GM23338 (cell line): ENCODE measurements at regions not wholly inside any gene's neighbourhood (a gene's known extent, or its start where the extent isn't known, plus 50 kb on each side); places are given as distances from the start of the nearest gene placed in this dataset.

ENCODE experiments used
- ATAC-seq: fragments of 200-7000 bp; cut with Tn5 transposase; 3 replicates; pipeline ENCODE4 v1.9.1; 2020
- DNase-seq: peaks from one replicate; pipeline ENCODE4 v3.0.0-alpha.2; 2015; ENCODE audit warnings: low spot score
- H2AFZ ChIP-seq: fragments of 200-600 bp; sonication (generic); 2 replicates; pipeline ENCODE4 v1.8.0; 2016; ENCODE audit warnings: antibody characterized with exemption, mild to moderate bottlenecking, moderate library complexity
- H3F3A ChIP-seq: fragments of 200-600 bp; sonication (generic); replicated peaks from 2 replicates; pipeline ENCODE4 v1.8.0; 2017; ENCODE audit warnings: antibody characterized with exemption, mixed run types, low read depth
- H3K27ac ChIP-seq: fragments of 200-600 bp; sonication (generic); 2 replicates; pipeline ENCODE4 v1.6.1; 2016; ENCODE audit warnings: low read depth
- H3K27me3 ChIP-seq: fragments of 200-600 bp; sonication (generic); 2 replicates; pipeline ENCODE4 v1.8.0; 2016; ENCODE audit warnings: mild to moderate bottlenecking, mixed run types, moderate library complexity; ENCODE audit not compliant: insufficient read depth
- H3K36me3 ChIP-seq: fragments of 200-600 bp; sonication (generic); 2 replicates; pipeline ENCODE4 v1.8.0; 2016; ENCODE audit warnings: mild to moderate bottlenecking; ENCODE audit not compliant: insufficient read depth
- H3K4me1 ChIP-seq: fragments of 200-600 bp; sonication (generic); 2 replicates; pipeline ENCODE4 v1.8.0; 2016; ENCODE audit warnings: mild to moderate bottlenecking, moderate library complexity; ENCODE audit not compliant: insufficient read depth
- H3K4me2 ChIP-seq: fragments of 200-600 bp; sonication (generic); 2 replicates; pipeline ENCODE4 v1.7.1; 2017; ENCODE audit warnings: mixed run types
- H3K4me3 ChIP-seq: fragments of 200-600 bp; sonication (generic); 2 replicates; pipeline ENCODE4 v1.6.1; 2016; ENCODE audit warnings: mixed run types
- H3K79me2 ChIP-seq: fragments of 200-600 bp; sonication (generic); replicated peaks from 2 replicates; pipeline ENCODE4 v1.8.0; 2017; ENCODE audit warnings: mild to moderate bottlenecking; ENCODE audit not compliant: insufficient read depth
- H3K9me2 ChIP-seq: fragments of 200-600 bp; sonication (generic); 2 replicates; pipeline ENCODE4 v1.8.0; 2017; ENCODE audit not compliant: insufficient read depth
- H4K20me1 ChIP-seq: fragments of 200-600 bp; sonication (generic); replicated peaks from 2 replicates; pipeline ENCODE4 v1.8.0; 2017; ENCODE audit warnings: mild to moderate bottlenecking; ENCODE audit not compliant: insufficient read depth
- H3K27ac Mint-ChIP-seq: 2 replicates; pipeline ENCODE4 v1.8.0; 2020; ENCODE audit warnings: inconsistent platforms, mild to moderate bottlenecking, moderate library complexity, mixed read lengths
- H3K27me3 Mint-ChIP-seq: 3 replicates; pipeline ENCODE4 v1.8.0; 2022; ENCODE audit warnings: low read depth, mild to moderate bottlenecking, moderate library complexity, mixed read lengths, inconsistent platforms; ENCODE audit not compliant: insufficient read depth, poor library complexity
- H3K36me3 Mint-ChIP-seq: 3 replicates; pipeline ENCODE4 v1.8.0; 2021; ENCODE audit warnings: low read depth, mild to moderate bottlenecking, inconsistent platforms, moderate library complexity, mixed read lengths
- H3K4me1 Mint-ChIP-seq: 3 replicates; pipeline ENCODE4 v1.8.0; 2020; ENCODE audit warnings: mild to moderate bottlenecking, inconsistent platforms, mixed read lengths
- H3K4me3 Mint-ChIP-seq: 3 replicates; pipeline ENCODE4 v1.8.0; 2021; ENCODE audit warnings: moderate library complexity, mild to moderate bottlenecking, inconsistent platforms, mixed read lengths
- H3K9me3 Mint-ChIP-seq: 3 replicates; pipeline ENCODE4 v1.8.0; 2020; ENCODE audit warnings: moderate library complexity, mild to moderate bottlenecking, inconsistent platforms, mixed read lengths
- CREB1 ChIP-seq: fragments of 250-450 bp; sonication (Bioruptor Pico); IDR thresholded peaks from 2 replicates; pipeline ENCODE4 v1.5.0; 2020; ENCODE audit warnings: low read depth, mild to moderate bottlenecking, moderate library complexity
- CTCF ChIP-seq, 2 experiments: fragments of 200-600 bp in 1 of 2; sonication (generic) in 1 of 2; conservative IDR thresholded peaks; 2 replicates each; pipeline versions ENCODE4 v1.5.1 to v1.6.1; 2016 to 2017; ENCODE audit warnings: antibody characterized with exemption in 2 of 2, low read depth in 2 of 2, mild to moderate bottlenecking in 2 of 2, moderate library complexity in 1 of 2
- ETS1 ChIP-seq: IDR thresholded peaks from 2 replicates; pipeline ENCODE4 v1.6.1; 2016; ENCODE audit warnings: antibody characterized with exemption
- EZH2 ChIP-seq: fragments of 200-600 bp; sonication (generic); IDR thresholded peaks from one replicate; pipeline ENCODE4 v1.8.0; 2017; ENCODE audit warnings: antibody characterized with exemption, mild to moderate bottlenecking, low read depth; ENCODE audit not compliant: unreplicated experiment
- EZH2phosphoT487 ChIP-seq: fragments of 200-600 bp; sonication (generic); IDR thresholded peaks from one replicate; pipeline ENCODE4 v1.8.1; 2018; ENCODE audit warnings: antibody characterized with exemption; ENCODE audit not compliant: unreplicated experiment
- JUNB ChIP-seq: IDR thresholded peaks from one replicate; pipeline ENCODE4 v1.6.1; 2016; ENCODE audit warnings: antibody characterized with exemption; ENCODE audit not compliant: unreplicated experiment
- POLR2AphosphoS5 ChIP-seq: IDR thresholded peaks from 2 replicates; pipeline ENCODE4 v1.6.1; 2016; ENCODE audit warnings: antibody characterized with exemption, low read depth
- REST ChIP-seq: IDR thresholded peaks from one replicate; pipeline ENCODE4 v1.6.1; 2018; ENCODE audit warnings: antibody characterized with exemption; ENCODE audit not compliant: unreplicated experiment
- STAT1 ChIP-seq: IDR thresholded peaks from one replicate; pipeline ENCODE4 v1.6.1; 2016; ENCODE audit warnings: antibody characterized with exemption; ENCODE audit not compliant: unreplicated experiment
- ZNF114 ChIP-seq: fragments of 250-450 bp; sonication (Bioruptor Pico); IDR thresholded peaks from 2 replicates; pipeline ENCODE4 v1.5.0; 2020; ENCODE audit warnings: mild to moderate bottlenecking, moderate library complexity
- ZNF331 ChIP-seq: fragments of 250-450 bp; sonication (Bioruptor Pico); IDR thresholded peaks from 2 replicates; pipeline ENCODE4 v1.5.0; 2020; ENCODE audit warnings: low read depth, mild to moderate bottlenecking, moderate library complexity
- ZNF462 ChIP-seq: fragments of 250-450 bp; sonication (Bioruptor Pico); IDR thresholded peaks from 2 replicates; pipeline ENCODE4 v1.5.0; 2020; ENCODE audit warnings: mild to moderate bottlenecking, moderate library complexity

GRCh38 chr10:63007112-63007511, 126.0 kb upstream of the NRBF2 start (continued):
- TF ChIP-seq ZNF462 (CRISPR knock-in tag) = no peak
- no peak for TF ChIP-seq ETS1
- no peak for TF ChIP-seq POLR2AphosphoS5
- no peak for TF ChIP-seq STAT1
- no peak for TF ChIP-seq JUNB

GRCh38 chr10:63005246-63005645, 127.9 kb upstream of the NRBF2 start:
- Histone ChIP-seq H3K79me2 (no peaks in the 10 kb centered on the region), H3K4me3 (no peak overlapping the region), H3K36me3 (no peaks in the 10 kb centered on the region), H3K27me3 (no peaks in the 10 kb centered on the region), H4K20me1 (no peaks in the 10 kb centered on the region), H2AFZ (no peak overlapping the region), H3K4me2 (no peak overlapping the region), H3K4me1 (no peaks in the 10 kb centered on the region), H3F3A (no peaks in the 10 kb centered on the region), H3K9me2 (no peaks in the 10 kb centered on the region), H3K27ac (no peak overlapping the region)
- Mint-ChIP-seq H3K4me1 (no peaks in the 10 kb centered on the region; the same call in 2 of the 3 replicates), H3K9me3 (no peaks in the 10 kb centered on the region), H3K27me3 (no peaks in the 10 kb centered on the region), H3K4me3 (no peak overlapping the region), H3K36me3 (no peaks in the 10 kb centered on the region), H3K27ac (no peak overlapping the region)
- DNase-seq (no peak), ATAC-seq (no peak)
- TF ChIP-seq ZNF331 (CRISPR knock-in tag) (no peak), REST (no peak), JUNB (no peak), EZH2 (no peak), CTCF (conservative IDR thresholded peaks at IDR 0.05; ENCODE audit: low read depth in 2 of 2) (no peak), CREB1 (CRISPR knock-in tag) (no peak), ETS1 (no peak), EZH2phosphoT487 (no peak), ZNF114 (CRISPR knock-in tag) (no peak), POLR2AphosphoS5 (no peak)
